A673 (cell line): ENCODE measurements at regions not wholly inside any gene's neighbourhood (a gene's known extent, or its start where the extent isn't known, plus 50 kb on each side); places are given as distances from the start of the nearest gene placed in this dataset.

Source experiments
- EZH2 ChIP-seq: fragments of 200-600 bp; sonication (generic); IDR thresholded peaks from 2 replicates; pipeline ENCODE4 v1.6.1; 2017; ENCODE audit warnings: borderline replicate concordance, low read depth, mild to moderate bottlenecking, mixed read lengths, antibody characterized with exemption, low read length; ENCODE audit not compliant: poor library complexity, severe bottlenecking
- TF ChIP-seq, protein P1 (sequence below): fragments of 300-800, 200-600 bp; sonication (generic); conservative IDR thresholded peaks from 2 replicates; pipeline ENCODE4 v1.5.1; 2017; ENCODE audit warnings: low read depth, mild to moderate bottlenecking, antibody characterized with exemption, low read length, moderate library complexity, mixed read lengths

DNA sequence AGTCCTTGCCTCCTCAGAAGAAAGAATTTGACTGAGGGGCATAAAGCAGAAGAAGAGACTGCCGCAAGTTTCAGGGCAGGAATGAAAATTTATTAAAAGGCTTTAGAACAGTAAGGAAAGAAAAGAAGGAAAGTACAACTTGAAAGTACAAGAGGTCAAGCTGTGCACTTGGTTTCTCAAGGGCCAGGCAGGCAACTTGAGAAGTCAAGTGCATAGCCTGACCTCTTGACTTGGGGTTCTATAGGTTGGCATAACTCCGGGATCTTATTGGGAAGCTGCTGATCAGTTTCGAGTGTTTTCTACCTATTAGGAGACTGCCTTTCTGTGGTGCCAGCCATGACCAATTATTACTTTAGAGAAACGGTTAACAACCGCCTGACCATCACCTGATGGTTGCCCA, 237.0 kb upstream of the RGS17 start:
- TF ChIP-seq EZH2: no peak
- TF ChIP-seq, protein P1, sequence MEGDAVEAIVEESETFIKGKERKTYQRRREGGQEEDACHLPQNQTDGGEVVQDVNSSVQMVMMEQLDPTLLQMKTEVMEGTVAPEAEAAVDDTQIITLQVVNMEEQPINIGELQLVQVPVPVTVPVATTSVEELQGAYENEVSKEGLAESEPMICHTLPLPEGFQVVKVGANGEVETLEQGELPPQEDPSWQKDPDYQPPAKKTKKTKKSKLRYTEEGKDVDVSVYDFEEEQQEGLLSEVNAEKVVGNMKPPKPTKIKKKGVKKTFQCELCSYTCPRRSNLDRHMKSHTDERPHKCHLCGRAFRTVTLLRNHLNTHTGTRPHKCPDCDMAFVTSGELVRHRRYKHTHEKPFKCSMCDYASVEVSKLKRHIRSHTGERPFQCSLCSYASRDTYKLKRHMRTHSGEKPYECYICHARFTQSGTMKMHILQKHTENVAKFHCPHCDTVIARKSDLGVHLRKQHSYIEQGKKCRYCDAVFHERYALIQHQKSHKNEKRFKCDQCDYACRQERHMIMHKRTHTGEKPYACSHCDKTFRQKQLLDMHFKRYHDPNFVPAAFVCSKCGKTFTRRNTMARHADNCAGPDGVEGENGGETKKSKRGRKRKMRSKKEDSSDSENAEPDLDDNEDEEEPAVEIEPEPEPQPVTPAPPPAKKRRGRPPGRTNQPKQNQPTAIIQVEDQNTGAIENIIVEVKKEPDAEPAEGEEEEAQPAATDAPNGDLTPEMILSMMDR: no peak
